GM12892 (cell line): ENCODE measurements at regions not wholly inside any gene's neighbourhood (a gene's known extent, or its start where the extent isn't known, plus 50 kb on each side); places are given as distances from the start of the nearest gene placed in this dataset.

Experiments
- POLR2A ChIP-seq: IDR thresholded peaks from 2 replicates; pipeline ENCODE4 v1.6.1; 2011; ENCODE audit warnings: low read depth, low read length, control low read depth
- POLR2AphosphoS5 ChIP-seq: IDR thresholded peaks from 2 replicates; pipeline ENCODE4 v1.6.1; 2011; ENCODE audit warnings: low read depth, low read length, control low read depth

GRCh38 chr21:28775071-28775470 lies 217.6 kb downstream of the LTN1 start:
- no peak for TF ChIP-seq POLR2A
- no peak for TF ChIP-seq POLR2AphosphoS5
